HG03175 (cell line): ENCODE measurements at regions not wholly inside any gene's neighbourhood (a gene's known extent, or its start where the extent isn't known, plus 50 kb on each side); places are given as distances from the start of the nearest gene placed in this dataset.

ENCODE experiments used
- ATAC-seq: cut with Tn5 transposase; IDR thresholded peaks from one replicate; pipeline ENCODE4 v1.9.1; 2021; ENCODE audit warnings: mild to moderate bottlenecking, moderate library complexity; ENCODE audit not compliant: unreplicated experiment

DNA sequence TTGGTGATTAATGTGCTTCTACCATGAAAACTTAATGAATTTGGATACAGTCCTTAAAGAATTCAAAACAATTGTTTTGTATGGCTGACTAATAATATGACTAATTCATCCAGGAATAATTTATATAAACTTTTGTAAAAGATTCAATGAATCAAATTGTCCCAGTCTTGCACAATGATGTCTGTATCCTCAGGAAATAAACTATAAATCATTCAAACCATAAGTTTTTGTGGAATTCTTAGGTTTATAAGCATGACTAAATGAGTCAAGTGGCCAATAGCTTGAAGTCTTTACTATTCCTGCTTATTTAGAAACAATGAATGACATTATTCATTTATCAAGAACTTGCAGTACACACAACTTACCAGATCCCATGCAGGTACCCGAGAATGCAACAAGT lies 935.0 kb upstream of the INTU start:
- ATAC-seq = no peak

DNA sequence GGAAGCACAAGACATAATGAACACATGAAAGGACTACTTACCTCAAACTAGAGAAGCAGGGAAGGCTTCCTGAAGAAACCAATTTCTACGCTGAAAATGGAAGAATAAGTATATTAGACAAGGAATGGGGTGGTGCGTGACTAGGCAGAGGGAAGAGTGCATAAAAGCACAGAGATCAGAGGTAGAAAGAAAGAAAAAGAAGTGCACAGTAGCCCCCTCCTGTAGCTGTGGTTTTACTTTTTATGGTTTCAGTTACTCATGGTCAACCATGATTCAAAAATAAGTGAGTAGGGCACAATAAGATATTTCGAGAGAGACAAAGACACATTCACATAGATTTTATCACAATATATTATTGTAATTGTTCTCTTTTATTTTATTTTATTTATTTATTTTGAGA lies 934.5 kb upstream of the INTU start:
- no peak for ATAC-seq

DNA sequence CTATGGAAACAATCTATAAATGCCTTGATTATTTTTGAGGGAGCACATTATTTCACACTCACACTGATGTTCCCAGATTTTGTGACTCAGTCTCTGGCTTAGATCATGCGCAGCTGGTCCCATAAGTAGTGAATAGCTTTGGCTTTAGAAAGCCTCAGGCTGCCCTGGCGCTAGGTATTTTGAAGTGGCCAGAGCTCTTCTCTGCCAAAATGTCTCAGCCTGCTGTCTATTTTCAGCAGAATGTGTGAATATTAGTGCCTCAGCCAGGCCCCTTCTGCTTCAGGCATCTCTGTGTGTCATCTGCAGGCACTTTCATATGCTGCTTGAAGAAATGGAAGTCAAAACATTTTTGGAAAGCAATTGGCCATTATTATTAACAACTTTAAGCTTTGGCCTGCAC lies 931.0 kb upstream of the INTU start:
- no peak for ATAC-seq

DNA sequence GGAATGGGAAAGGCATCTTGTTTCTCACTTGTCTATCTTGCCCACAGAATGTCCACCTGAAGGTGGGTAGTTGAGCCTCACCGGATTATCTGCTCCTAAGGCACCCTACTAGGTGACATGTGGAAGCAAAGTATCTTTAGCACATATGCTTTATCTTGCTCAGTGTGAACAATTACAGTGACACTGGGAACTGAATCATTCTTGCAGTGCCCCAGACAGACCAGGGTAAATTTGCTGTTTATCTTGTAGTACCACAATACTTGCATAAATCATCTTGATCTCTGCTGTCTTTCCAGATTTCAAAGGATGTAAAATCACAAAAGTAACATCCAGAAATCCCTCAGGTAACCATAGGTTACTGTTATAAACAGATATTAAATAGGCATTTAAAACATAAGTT lies 930.0 kb upstream of the INTU start:
- ATAC-seq = no peak

DNA sequence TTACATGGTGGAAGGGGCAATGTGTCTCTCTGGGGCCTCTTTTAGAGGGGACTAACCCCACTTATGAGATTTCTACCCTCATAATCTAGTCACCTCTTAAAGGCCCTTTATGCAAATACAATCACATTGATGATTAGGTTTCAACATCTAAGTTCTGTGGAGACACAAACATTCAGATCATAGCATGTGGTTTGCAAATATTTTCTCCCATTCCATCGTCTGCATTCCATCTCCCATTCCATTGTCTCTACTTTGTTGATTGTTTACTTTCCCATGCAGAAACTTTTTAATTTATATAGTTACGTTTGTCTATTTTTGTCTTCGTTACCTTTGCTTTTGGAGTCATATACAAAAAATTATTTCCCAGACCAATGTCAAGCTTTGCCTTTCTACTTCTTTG lies 927.5 kb upstream of the INTU start:
- no peak for ATAC-seq

DNA sequence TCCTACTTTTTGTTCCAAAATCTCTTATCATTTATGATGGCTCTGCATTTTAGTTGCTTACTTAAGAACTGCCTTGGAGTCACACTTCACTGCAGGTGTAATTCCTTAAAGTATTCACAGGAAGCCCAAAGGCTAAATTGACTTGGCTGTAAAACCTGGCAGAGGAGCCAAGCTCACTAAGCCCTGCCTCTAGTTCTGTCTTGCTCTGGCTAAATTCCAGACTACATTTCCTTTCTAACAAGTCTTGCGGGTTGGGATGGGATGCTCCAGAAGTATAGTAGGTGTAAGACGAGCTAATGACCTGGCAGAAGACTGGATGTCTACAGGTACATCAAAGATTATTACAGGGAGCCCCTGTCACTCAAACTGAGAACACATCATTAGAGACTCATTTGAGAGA lies 924.0 kb upstream of the INTU start:
- ATAC-seq = no peak

DNA sequence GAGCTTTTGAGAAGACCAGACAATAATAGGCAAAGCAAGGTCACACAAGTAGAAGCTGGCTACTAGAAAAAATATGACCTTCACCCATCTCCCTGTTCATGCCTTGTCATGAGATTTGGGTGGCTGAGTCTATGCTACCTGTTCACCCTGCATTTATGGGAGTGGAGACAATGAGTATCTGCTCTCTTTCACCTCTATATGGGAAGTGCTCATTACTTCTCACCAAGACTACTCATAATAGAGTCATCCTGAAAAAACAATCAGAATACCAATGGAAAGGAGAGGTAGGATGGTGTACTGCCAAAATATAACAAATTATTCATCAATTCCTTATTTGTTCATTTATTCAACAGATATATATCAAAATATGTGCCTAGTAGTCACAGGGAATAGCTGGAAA lies 921.8 kb upstream of the INTU start:
- no peak for ATAC-seq

DNA sequence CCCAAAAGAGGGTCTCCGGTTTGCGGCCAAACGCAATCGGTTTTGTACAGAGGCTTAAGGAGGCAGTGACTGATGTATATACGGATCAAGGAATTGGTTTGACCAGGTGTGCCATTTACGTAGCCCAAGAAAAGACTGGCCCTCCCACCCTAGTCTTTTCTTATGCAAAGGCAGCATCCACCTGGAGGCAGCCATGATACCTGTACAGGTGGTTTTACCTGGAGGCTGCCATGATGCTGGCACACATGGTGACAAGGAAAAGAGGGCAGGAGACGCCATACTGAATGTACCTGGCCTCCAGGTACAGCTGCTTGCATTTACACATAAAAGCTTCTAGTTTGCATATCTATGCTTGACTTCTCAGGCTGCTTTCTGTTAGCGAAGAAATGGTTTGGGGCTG lies 917.7 kb upstream of the INTU start:
- no peak for ATAC-seq

DNA sequence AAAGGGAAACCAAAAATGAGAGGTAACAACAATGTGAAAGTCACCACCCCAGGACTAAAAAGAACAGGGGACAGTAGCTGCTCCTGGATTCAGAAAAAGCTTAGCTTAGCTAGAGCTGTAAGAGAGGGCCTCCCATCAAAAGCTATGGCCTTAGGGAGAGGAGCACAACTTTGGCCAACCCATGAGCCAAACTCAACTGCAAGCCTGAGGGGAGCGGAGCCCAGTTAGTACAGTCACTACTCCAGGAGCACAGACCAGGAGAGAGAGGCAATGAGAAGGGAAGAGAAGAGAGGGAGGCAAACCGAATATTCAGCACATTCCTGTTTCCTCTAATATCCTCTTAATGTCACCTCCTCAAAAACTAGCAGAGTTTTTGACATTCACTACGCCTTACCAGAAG lies 917.1 kb upstream of the INTU start:
- ATAC-seq = no peak

DNA sequence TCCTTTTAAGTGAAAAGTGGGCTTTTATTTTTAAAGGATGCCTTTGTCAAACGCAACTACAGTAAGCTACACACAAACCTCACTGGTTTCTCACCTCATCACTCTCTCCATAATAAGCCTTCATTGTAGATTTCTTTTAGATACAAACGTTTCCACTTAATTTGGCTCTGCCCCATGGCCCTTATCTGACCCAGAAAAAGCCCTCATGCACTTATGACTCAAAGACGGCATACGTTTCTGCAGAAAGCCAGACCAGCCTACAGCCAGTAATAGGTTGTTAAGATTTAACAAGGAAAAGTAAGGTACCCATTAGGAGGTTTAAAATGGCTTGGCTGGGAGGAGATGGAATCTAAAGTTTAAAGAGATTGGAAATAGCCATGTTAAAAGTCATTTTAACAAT lies 914.6 kb upstream of the INTU start:
- no peak for ATAC-seq

DNA sequence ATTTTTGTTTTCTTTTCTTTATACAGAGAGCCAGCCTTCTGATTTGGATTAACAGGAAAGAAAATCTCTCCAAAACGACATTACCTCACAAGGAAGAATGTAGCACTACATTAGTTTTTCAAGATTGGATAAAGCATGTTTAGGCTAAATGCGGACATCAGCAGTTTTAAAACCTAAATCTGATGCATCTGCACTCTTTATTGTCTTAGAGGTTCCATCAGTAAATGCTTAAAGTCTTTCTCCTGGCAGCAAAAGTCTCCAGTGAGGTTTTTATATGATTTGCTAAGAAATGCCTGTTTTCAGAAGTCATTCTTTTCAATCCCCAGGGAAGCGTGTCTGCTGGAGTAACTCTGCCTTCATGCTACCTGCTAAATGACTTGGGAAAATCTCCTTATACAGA lies 912.9 kb upstream of the INTU start:
- no peak for ATAC-seq

DNA sequence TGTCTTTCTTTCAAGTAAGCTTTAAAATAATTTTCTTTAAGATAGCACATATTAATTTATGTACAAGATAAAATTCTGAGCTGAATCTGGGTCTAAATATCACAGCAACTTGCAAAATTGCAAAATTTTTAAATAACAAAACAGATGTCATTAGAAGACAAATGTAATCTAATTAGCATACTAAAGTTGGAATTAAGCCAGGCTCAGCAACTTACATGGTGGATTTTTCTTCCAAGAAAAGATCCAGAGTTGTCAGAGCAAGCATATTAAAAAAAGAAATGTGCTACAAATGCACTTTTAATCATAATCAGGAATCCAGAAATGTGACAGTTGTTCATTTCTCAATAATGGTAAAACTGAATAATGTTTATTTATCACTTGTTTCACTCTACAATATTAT lies 906.9 kb upstream of the INTU start:
- ATAC-seq = no peak

DNA sequence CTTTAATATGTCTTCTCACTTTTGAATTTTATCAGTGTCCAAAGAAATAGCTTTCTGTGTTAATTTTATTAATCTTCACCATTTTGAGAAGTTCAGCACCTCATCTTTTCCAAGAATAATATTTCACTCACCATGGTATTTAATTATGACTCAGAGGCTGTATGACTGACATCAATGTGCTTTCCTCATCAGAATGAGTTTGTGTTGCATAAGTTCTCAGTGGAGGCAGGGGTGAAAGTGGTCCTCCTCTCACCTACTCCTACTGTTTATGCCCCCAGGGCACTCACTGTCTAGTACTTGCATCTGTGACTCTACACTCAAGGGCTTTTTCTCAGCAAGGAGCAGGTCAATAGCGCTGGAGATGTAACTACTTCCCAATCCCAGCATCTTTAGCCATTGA lies 905.3 kb upstream of the INTU start:
- no peak for ATAC-seq

DNA sequence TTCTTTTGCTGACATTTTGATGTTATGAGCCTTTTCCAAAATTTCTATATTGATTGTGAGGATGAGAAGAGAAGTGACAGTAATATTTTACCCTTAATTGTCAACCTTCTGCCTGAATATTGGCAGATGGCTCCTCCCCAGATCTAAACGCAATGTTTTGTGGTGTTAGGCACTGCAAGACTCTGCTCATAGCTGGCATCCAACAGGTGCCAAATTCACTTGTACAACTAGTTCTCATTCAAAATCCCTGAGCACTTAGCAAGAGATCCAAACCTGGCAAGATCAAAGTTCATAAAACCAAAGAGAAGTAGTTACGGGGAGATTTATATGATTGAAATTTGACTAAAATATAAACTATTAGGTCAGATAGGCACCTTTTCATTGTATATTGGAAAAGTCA lies 901.7 kb upstream of the INTU start:
- ATAC-seq = no peak

DNA sequence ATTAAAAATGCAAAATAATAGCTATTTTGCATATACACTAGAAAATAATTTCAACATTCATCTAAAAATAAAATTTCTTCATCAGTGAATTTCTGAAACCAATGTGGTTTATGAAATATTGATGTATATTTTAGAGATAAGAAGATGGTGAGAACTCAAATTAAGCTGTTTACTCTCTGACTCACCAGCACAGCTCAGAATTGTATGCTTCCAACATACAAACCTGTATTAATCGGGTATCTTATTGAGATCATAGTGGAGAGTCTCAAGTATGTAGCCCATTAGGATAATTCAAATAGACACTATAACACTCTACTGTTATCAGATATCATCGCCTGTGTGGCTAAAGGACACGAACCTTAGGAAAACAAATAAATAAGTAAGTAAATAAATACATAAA lies 899.5 kb upstream of the INTU start:
- no peak for ATAC-seq

DNA sequence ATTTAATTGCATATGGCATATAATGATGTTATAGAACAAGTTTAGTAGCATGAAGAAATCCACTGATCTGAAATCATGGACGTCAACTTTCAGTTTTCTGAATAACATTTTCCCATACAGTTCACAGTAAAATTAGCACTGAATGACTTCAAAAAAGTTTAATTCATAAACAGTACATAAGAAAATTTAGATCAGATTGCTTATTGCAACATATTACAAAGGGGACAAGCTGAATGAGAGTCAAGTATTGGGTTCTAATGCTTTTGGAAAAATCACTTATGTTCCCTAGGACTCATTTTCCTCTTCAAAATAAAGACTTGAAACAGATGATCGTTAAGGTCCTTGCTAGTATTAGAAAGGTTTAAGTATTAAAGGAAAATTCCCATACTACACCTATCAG lies 898.3 kb upstream of the INTU start:
- no peak for ATAC-seq

DNA sequence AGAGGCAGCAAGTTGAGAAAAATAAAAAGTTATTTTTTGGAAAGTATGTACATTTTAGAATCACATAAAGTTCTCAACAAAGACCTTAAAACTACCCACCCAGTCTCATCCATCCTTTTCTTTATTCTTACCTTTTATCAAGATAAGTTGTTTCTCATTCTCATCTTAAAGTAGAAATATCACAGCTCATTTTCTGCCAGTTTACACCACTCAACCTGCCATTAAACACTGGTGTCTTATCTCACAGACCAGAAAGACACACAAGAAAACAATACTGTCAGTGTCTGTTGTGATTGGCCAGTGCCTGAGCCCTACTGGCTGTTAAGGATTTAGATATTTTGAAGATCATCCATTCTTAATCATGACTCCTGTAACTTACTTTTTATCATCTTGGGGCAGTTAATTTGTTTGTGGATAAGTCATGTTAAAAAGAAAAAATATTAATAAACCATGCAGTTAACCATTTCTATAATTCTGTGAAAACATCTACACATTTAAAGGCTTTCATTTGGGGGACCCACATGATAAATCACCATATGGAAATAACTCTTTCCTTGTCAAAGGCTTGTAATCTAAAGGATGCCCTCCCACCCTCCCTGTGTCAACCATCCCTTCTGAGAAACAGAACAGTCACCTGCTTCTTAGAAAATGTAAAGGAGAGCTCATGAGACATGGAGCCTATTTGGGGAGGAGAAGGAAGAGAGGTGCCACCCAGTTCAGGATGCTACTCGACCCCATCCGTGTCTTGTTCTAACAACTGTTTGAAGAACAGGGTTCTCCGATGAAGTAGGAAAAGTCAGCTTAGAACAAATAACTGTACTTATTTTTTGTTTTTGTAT lies 897.2 kb upstream of the INTU start:
- no peak for ATAC-seq

DNA sequence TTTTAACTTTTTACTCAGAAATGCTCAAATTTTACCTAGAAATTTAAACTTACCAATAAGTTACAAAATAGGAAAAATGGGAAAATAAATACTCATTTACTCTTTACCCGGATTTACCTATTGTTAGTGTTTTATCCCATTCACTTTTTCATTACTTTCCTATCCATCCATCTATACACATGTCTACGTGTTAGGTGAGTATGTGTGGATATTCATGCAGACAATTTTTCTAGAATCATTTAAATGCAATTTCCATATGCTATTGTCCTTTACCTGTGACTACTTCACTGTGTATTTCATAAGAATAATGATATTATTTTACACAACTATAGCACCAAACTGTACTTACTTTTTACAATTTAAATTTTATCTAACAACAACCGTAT lies 896.6 kb upstream of the INTU start:
- ATAC-seq = no peak

DNA sequence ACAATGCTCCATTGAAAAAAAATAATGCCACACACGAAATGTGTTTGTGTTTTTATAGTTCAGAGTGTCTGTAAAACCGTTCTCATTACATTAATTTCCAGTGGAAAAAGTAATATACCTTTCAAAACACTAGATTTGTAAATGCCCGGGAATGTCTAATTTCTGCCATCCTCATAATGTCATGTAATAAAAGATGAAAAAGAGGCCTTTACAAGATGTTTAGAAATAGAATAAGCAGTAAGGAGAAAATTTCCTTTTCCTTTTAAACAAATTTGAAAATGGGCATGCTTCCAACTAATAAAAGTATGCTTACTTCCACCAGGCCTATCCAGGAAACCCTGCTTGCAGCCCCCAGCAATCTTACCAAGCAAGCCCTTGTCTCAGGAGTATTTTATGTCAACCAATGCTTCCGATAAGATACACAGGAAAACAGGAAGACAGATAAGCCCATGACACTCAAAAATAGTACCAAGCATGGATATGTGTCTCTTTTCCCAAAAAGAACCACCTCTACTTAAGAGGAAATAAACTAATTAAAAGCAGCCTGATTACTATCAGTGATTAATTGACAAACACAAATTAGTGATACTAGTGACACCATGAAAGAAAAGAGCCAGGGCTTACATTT lies 894.7 kb upstream of the INTU start:
- ATAC-seq = no peak

DNA sequence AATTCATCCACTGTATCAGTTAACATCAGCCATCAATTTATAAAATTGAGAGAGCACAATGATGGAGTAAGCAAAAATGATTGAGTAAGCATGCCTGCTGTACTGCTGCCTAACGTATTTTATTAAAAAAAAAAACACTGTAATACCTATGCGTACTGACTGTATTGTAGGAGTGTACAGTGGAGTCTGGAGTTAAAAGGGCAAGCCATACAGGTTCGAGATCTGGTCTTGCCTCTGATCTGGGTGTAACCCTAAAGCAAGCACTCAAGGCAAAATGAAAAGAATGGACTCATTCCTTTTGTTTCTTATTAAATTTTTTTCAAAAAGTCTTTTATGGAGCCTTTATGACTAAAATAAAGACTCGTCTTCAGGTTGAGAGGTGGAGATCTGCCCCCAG lies 894.2 kb upstream of the INTU start:
- no peak for ATAC-seq

DNA sequence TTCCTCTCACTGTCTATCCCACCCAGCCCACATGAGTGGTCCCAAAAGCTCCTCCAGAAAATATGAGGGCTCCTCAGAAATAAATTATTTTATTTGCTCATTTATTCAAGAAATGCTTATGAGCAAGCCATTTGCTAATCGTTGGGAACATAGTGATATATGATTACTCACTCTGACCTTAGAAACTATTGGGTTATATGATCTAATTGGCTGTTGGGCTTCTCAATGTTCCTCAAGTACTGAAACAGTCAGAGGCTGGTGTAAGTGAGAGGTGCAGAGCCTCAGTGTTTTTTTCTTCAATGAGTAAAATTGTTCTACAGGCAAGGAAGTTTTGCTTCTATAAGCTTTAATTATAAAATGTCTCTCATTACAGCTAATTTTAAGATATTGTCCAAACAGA lies 893.8 kb upstream of the INTU start:
- no peak for ATAC-seq

DNA sequence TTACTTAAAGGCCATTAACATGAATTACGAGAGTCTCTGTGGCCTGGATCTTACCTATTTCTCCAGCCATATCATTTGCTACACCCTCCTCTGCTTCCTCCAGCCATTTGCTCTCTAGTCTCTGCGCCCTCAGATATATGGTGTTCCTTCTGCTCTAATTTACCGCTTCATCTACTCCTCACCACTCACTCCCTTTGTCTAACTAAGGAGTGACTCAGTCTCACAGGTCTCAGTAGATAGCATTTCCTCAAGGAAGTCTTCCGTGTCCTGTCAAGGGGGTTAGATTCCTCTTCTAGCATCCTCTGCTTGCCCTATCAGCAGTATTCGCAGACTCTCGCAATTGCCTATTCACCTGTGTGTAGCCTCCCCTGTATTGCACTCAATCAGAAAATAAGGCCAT lies 892.1 kb upstream of the INTU start:
- ATAC-seq = no peak

DNA sequence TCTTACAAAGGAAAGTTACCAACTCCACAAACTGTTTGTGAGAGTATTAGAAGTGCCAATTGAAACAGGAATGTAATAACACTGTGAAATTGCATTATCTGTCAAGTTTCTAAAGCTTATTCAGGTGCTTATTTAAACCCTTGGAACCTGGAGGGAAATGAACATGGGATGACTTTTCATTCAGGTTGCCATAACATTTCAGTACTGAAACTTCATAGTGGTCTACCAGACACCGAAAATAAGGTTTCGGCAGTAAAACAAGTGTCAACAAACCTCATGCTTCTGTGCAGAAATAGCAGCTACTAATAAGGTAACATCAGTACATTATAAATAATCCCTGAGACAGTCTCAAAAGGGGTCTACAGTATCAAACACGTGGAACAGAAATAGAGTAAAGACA lies 890.7 kb upstream of the INTU start:
- no peak for ATAC-seq
